HG02623 (cell line): ENCODE measurements at regions not wholly inside any gene's neighbourhood (a gene's known extent, or its start where the extent isn't known, plus 50 kb on each side); places are given as distances from the start of the nearest gene placed in this dataset.
"Not testable (repeated sequence)": the region's sequence is repeated elsewhere in the genome, so short reads cannot be mapped to it uniquely, and the experiment has no call there.

Source experiments
- ATAC-seq: cut with Tn5 transposase; IDR thresholded peaks from one replicate; pipeline ENCODE4 v1.9.1; 2021; ENCODE audit warnings: moderate library complexity; ENCODE audit not compliant: unreplicated experiment

DNA sequence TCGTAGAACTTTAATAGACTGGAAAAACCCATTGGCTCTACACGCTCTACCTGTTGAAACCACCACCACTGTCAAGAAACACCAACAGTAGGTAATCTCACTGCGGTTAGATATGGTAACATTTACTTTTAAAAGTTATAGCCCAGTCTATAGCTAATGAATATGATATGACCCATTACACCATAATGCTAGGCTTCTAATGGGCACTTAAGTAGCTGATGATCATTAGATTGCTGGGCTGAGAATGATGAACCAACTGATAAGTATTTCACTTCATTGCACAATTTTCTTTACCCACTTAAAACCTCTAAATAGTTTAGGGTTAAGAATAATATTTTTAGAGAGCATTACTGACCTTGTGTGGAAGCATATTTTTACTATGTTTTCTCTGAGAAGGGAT lies 788.9 kb upstream of the CA10 start:
- ATAC-seq: no peak

DNA sequence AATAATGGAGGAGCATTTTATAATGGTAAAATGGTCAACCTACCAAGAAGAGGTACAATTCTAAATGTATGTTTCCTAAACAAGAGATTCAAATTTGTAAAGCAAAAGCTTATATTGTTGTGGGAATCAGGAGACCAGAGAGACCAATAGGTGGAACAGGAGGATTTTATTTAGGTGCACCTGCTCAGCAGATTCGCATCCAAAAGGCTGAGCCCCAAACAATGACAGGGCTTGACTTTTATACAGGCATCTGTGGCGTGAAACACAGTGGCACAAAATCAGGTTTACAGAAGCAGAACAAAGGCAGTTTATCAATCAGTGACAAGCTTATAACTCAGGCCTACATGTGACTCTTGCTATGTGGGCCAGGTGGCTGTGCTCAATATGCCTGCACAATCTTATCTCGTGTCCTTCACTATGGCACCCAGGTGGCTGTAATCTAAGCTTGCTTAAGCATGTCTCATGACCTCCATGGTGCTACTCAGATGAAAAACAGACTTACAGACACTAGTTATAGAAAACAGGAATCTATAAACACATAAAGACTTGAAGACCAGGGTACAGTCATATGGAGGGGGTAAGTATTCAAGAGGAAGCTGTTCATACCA lies 780.2 kb upstream of the CA10 start:
- ATAC-seq: no peak

DNA sequence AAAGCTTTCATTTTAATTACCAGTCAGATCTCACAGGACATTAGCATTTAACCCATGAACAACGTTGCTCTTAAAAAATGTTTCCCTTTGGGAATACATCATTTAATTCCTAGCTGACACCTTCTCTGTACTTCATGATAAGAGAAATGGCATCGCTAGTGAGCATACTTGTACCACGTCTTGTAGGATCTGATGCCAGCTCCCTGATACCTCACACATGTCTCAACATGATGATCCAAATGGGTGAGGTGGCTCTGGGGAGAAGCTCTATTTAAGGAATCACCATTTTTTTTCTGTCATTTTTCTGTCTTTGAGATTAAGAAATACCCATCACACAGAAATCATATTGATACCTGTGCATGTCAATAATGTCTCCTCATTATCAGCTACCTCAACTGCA lies 772.1 kb upstream of the CA10 start:
- no peak for ATAC-seq

DNA sequence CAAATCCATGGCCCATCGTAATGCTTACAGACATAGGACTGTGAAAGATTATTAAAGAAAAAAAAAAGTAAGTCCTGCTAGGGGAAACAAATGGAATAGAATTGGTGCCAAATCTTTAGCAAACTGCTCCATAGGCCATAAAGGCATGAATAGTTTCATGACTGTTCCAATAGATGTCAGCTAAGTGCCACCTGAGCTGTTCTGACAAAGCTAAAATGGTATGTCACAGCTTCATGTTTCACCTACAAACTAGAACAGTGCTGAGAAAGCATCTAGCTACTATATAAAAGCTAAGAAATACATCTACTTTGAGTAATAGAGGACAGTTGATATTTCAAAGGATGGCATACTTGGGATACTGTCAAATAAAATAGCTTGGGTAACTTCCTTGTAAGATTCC lies 771.6 kb upstream of the CA10 start:
- ATAC-seq: no peak

DNA sequence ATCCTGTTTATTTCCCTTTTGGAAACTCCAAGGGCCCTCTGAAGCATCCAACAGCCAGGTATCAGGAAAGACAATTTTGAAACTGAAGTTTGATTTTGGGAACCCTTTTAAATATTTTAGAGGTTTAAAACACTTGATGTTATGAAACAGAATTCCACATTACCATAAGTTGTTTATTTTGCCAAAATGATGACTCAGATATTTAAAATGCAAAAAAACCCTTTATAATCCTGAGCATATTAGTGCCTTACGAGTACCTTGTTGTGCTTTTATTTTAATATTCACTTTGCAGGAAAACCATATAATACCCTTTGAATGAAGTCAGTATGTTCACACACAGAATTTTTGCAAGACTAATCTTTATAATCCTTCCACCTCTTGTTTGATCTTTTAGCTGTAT lies 765.1 kb upstream of the CA10 start:
- ATAC-seq: no peak

DNA sequence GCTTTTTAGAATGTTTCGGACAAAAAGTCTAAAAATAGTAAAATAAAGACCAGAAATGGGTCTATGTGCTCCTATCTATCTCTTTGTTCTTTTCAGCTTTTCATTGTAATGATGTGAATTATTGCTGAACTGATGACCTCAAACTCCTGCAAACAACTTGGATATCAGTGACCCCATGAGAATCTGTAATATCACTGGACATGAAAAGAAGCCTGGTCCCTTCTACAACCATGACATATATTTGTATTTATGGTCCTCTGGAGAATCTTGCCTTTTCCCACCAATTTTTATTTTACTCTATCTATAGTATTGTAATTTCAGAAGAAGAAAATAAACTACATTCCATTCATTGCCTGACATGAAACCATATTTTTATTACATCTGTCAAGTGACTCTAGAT lies 740.7 kb upstream of the CA10 start:
- no peak for ATAC-seq

DNA sequence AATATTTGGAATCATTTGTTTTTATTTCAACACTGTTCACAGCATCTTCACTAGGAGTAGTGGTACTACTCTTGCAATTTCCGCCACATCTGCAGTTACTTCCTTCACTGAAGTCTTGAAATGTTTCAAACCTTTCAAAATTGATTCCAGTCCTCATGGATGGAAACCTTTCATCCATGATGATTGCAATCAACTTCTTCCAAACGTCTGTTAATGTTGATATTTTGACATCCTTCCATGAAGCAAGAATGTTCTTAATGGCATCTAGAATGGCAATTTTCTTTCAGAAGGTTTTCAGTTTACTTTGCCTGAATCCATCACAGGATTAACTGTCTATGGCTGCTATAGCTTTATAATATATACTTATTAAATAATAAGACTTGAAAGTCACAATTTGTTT lies 736.8 kb upstream of the CA10 start:
- no peak for ATAC-seq

DNA sequence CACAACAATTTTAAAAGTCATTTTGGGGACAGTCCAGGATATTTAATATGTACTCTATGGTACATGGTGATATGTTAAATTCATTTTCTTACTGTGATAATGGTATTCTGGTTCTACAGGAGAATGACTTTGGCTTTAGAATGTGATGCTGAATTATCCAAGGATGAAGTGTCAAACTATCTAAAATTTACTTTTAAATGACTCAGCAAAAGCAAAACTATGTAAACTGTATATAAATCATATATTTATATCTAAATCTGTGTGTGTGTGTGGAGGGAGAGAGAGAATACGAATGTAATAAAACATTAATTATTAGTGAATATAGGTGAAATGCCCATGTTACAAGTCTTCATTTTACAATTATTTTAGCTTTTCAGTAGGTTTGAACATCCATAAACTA lies 733.8 kb upstream of the CA10 start:
- ATAC-seq: no peak

DNA sequence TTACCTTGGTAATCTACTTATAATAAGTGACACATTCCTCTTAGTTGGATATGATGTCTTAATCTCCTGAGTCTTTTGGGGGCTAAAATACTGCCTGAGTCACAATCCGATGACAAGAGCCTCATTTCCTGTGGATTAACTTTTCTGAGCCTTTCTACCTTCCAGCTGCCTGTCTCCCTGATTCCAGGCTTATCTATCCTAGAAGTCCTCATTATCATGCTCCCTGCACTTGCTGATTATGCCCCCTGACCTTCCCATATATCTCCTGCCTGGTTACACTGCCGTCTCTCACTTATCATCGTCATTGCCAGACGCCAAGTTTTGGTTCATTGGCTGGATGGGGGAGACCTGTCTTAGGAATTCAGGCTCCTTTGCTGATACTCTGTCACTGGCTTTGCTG lies 727.4 kb upstream of the CA10 start:
- no peak for ATAC-seq

DNA sequence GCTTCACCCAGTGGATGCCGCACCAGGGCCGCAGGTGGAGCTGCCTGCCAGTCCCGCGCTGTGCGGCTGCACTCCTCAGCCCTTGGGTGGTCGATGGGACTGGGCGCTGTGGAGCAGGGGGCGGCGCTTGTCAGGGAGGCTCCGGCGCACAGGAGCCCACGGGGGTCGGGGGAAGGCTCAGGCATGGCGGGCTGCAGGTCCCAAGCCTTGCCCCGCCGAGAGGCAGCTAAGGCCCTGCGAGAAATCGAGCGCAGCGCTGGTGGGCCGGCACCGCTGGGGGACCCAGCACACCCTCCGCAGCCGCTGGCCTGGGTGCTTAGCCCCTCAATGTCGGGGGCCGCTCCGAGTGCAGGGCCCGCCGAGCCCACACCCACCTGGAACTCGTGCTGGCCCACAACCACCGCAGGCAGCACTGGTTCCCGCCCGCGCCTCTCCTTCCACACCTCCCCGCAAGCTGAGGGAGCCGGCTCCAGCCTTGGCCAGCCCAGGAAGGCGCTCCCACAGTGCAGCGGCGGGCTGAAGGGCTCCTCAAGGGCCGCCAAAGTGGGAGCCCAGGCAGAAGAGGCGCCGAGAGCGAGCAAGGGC lies 725.5 kb upstream of the CA10 start:
- ATAC-seq: not testable (repeated sequence)

DNA sequence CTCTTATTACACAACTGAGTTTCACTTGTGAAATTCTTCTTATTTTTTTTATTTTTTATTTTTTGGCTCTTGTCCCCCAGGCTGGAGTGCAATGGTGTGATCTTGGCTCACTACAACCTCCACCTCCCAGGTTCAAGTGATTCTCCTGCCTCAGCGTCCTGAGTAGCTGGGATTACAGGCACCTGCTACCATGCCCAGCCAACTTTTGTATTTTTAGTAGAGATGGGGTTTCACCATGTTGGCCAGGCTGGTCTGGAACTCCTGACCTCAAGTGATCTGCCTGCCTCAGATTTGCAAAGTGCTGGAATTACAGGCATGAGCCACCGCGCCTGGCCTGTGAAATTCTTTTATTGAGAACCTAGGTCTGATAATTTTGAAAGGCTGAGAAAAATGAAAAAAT lies 688.3 kb upstream of the CA10 start:
- not testable (repeated sequence) for ATAC-seq

DNA sequence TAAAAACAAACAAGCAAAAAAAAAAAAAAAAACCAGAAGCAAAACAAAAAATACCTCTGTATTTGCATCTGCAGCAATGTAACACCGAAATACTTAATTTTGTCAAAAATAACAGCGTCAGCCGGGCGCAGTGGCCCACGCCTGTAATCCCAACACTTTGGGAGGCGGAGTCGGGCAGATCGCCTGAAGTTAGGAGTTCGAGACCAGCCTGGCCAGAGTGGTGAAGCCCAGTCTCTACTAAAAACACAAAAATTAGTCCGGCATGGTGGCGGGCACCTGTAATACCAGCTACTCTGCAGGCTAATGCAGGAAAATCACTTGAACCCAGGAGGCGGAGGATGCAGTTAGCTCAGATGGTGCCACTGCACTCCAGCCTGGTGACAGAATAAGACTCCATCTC lies 683.5 kb upstream of the CA10 start:
- ATAC-seq: no peak

DNA sequence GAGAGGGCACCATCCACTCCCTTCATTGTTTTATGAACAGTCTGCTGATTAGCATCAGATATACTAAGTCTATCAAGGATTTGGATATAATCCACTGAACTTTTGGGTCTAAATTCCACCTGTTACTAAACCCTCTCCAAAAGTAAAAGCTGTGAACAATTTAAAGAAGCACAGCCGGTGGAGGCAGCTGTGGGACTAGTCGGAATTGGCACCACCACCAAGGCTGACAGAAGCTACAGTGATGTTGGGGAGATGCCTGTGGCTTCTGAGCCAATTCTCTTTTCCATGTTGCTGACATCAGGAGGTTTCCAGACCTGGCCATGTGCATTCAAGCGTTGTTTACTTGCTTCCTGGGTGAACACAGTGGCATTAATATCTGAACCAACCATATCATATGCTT lies 679.0 kb upstream of the CA10 start:
- no peak for ATAC-seq

DNA sequence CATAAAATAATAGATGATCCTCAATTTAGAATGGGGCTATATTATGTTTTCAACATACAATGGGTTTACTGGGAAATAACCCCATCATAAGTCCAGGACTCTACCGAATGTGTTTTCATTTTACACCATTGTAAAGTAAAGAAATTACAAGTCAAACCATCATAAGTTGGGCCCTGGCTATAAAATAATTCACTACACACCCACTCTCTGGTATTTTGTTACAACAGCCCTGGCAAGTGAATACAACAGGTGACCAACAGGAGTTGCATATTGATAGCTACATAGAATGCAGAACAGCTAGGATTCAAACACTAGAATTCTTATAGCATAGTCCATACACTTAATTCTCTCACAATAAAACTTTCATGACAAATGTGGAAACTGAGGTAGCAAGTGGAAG lies 673.0 kb upstream of the CA10 start:
- ATAC-seq: no peak

DNA sequence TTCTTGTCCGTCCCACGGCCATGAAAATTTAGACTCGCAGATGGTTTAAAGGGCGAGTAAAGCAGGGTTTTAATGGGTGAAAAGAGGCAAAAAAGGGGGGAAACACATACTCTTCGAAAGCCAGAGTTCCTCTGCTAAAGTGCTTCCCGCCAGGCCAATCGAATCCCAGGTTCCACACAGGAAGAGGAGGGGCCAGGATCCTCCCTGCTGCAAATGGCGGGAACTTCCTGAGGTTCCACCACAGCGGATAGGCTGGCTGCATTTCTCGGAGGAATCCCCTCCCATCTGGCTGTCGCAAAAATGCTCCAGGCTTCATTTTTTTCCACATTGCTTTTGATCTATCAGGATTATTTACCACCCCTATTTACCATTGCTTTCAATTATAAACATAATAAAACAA lies 670.1 kb upstream of the CA10 start:
- no peak for ATAC-seq

DNA sequence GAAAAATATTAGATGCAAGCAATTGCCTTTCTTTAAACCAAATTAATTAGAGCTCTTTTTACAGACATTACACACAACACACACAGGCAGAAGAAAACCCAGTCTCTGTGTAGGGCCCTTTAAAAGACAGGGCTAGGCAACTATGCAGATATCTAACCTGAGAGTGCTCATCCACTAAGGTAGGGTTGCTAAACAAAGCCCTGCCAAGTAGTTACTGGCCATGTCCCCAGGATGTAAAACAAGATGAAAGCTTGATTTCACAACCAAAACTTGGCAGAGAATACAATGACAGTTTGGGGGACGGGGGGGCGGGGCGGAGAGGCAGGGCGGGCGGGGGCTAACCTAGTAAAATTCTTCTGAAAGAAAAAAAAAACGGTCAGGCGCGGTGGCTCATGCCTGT lies 669.0 kb upstream of the CA10 start:
- no peak for ATAC-seq

DNA sequence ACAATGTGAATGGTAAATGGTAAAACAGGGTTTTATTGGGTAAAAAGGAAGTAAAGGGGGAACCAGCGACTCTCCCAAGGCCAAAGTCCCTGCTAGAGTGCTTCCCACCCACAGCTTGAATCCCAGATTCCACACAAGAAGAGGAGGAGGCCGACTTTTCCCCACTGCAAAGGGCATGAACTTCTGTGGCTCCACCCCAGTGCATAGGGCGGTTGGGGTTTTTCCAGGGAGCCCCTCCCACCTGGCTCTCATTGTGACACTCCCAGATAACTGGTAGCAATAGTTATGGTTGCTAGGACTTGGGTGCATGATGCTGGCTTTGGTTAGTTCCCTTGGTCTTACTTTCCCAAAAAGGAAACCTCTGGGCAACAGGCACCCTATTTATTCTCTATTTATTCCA lies 666.0 kb upstream of the CA10 start:
- ATAC-seq: no peak

DNA sequence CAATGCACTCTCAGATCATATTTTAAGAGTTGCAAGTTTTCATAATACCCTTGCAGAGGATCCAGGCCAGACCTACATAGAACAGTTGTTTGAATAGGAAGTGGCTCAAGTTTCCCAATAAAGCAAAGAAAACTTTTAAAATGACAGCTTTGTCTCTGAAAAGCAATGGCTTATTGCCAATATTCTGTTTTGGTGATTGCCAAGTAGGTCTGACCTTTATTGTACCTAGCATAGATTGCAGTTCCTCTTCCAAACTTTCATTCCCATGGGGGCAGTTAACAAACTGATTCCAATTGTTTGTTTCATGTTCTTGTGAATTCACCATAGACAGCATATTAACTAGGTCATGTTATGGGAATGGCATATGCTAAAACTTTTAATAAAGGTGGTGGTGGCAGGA lies 664.6 kb upstream of the CA10 start:
- no peak for ATAC-seq

DNA sequence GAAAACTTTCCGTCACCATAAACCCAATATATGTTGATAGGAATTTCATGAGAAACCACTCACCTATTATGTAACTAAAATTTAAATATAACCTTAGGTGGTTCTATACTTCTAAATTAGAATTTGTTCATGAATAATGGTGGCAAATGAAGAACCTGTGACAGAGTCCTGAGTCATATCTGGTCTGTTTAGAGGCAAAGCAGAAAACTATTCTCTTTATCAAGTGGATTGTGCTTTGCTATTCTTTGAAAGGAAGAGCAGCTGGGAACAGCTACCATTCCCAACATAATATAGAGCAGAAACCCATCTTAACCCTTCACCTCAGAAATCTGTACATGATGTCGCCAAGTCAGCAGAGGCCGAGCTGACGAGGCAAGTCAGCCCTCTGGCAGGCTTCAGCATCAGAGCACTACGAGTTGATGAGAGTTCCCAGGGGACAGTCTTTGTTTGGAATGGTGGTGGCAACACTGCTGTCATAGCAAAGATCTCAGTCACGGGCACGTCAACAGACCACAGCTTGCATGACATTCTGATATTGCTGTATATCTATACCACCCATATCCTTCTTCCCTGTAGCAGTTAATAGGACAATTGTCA lies 631.9 kb upstream of the CA10 start:
- no peak for ATAC-seq

DNA sequence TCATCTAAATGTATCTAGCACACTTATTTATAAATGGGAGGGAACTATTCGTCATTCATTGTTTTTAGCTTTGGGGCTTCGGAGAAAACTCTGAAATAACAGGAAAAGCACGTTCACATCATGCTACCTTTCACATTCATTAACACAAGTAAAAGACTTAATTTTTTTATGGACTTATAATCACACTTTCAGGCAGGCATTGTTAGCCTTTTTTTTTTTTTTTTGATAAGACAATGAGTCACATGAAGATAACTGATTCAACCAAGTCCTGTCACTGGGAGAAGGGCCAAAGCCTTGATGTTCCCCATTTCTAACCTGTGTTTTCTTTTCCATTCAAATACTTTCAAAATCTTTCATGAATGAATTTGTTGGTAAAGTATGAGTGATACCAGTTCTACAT lies 631.3 kb upstream of the CA10 start:
- ATAC-seq: no peak

DNA sequence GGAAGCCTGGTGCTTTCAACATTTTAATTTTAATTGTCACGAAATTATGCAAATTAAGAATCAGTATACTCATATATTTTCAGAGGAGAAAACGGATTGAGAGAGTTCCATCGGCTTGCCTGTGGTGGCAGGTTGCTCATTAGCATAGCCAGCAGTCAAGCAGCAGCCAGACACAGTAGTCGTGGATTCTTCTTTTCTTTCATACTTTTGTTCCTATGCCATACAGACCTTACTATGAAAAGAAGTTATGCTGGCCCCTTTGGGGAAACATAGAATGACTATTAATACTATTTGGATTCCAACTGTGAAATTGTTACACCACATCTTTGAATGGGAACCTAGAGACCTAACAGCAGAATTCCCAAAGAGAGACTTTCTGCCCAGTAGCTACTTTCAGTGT lies 617.7 kb upstream of the CA10 start:
- no peak for ATAC-seq

DNA sequence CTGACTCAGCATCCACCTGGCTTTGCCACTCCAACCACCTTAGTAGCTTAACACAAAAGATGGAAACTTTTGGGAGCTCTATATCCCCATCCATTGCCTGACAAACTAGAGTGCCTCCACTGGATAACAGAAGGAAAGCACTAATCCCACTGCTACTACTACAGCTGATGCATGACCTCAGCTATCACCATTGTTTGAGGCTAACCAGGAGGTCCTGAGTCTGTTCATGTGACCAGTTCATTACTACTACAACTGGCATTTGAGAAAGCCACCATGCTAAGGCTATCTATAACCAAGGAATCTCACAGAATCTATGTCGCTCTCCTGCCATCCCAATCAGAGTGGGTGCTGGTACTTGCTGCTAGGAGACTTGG lies 604.3 kb upstream of the CA10 start:
- no peak for ATAC-seq

DNA sequence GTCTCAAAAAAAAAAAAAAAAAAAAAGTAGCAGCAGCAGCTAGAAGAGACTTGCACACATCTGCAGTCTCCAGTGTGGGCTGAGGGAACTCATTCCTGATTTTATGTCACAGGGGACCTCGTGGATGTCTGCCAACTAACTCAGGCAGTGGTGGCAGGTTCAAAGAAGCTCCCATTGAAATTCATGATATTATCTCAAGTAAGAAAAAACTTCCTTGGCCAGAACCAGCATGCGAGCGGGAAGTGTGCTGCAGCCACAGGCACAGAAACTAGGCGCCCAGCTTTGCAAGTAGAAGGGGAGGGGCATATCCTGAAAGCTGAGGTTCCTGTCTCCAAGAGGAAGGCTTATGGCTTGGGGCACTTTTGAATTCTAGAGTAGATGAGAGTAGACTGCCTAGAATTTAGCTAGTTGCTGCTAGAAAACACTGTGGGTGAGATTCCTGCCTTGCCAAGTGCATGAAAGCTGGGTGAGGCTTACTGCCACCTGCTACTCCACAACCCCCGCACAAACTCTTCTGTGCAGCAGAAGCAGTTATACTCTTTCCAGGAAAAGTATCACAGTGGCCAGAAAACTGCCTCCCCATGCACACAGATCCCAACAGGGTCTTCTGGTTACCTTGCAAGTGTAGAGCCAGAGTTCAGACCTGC lies 603.8 kb upstream of the CA10 start:
- no peak for ATAC-seq
